Gastroesophageal sphincter (tissue), 4 donors: ENCODE measurements at regions not wholly inside any gene's neighbourhood (a gene's known extent, or its start where the extent isn't known, plus 50 kb on each side); places are given as distances from the start of the nearest gene placed in this dataset.

Experiments used
- ATAC-seq: fragments of 150-250 bp; one replicate; pipeline ENCODE4 v1.9.1; 2016; ENCODE audit warnings: mild to moderate bottlenecking, moderate library complexity
- H3K27ac ChIP-seq, 4 donors: fragments of 200-600 bp; sonication (generic) in 3 of 4; 1 replicate in 3 of 4; 2 replicates in 1 of 4; pipeline ENCODE4 v1.5.1; 2016 to 2019
- H3K27me3 ChIP-seq: fragments of 200-600 bp; sonication (generic); one replicate; pipeline ENCODE4 v1.5.1; 2019
- H3K36me3 ChIP-seq, 2 donors: fragments of 200-600 bp; sonication (generic); one replicate each; pipeline ENCODE4 v1.5.1; 2019; ENCODE audit warnings: control low read depth in 1 of 2
- H3K4me1 ChIP-seq, 3 donors: fragments of 200-600 bp; sonication (generic); 1 replicate in 2 of 3; 2 replicates in 1 of 3; pipeline ENCODE4 v1.5.1; 2016 to 2019; ENCODE audit warnings: control low read depth in 2 of 3
- H3K4me3 ChIP-seq, 2 donors: fragments of 200-600 bp; sonication (generic); one replicate each; pipeline ENCODE4 v1.5.1; 2019; ENCODE audit warnings: mild to moderate bottlenecking in 1 of 2, moderate library complexity in 1 of 2
- H3K9me3 ChIP-seq, 3 donors: fragments of 200-600 bp; sonication (generic); one replicate each; pipeline ENCODE4 v1.5.1; 2017 to 2019; ENCODE audit warnings: control low read depth in 2 of 3
- CTCF ChIP-seq, 4 experiments: fragments of 200-600 bp in 2 of 4; fragments of 450-650 bp in 2 of 4; sonication (generic) in 1 of 4; IDR thresholded peaks; one replicate each; pipeline ENCODE4 v1.5.1; 2017 to 2019; ENCODE audit warnings: antibody characterized with exemption in 4 of 4, mild to moderate bottlenecking in 2 of 4, moderate library complexity in 2 of 4
- EP300 ChIP-seq: sonication (generic); formaldehyde crosslinking; IDR thresholded peaks from one replicate; pipeline ENCODE4 v1.6.1; 2017; ENCODE audit warnings: antibody characterized with exemption, mild to moderate bottlenecking
- POLR2A ChIP-seq, 2 donors: fragments of 450-650 bp; IDR thresholded peaks; one replicate each; pipeline ENCODE4 v1.6.1; 2017; ENCODE audit warnings: antibody characterized with exemption in 2 of 2, mild to moderate bottlenecking in 2 of 2, moderate library complexity in 1 of 2
- POLR2AphosphoS5 ChIP-seq: sonication (generic); formaldehyde crosslinking; IDR thresholded peaks from one replicate; pipeline ENCODE4 v1.6.1; 2017; ENCODE audit warnings: antibody characterized with exemption
- WGBS, 2 donors: methylation state at CpG; one replicate each; pipeline ENCODE4 v1.1.5; 2018; ENCODE audit warnings: low coverage in 1 of 2; 5-methylcytosine and 5-hydroxymethylcytosine counted together

GRCh38 chr11:98107736-98108135, 913.0 kb upstream of the CNTN5 start:
- H3K4me1 ChIP-seq: no peaks in the 10 kb centered on the region
- 17 to 22% methylated on average over 2 of the region's 2 CpGs for WGBS, 2 donors
- ATAC-seq: no peak
- no peaks in the 10 kb centered on the region for H3K36me3 ChIP-seq
- H3K4me3 ChIP-seq: no peak overlapping the region
- no peaks in the 10 kb centered on the region for H3K27me3 ChIP-seq
- TF ChIP-seq POLR2A (IDR thresholded peaks at IDR 0.05): no peak
- no peak for TF ChIP-seq POLR2AphosphoS5
- no peak for TF ChIP-seq EP300
- no peak for TF ChIP-seq CTCF (IDR thresholded peaks at IDR 0.05)
- H3K27ac ChIP-seq: no peak overlapping the region
- H3K9me3 ChIP-seq: peaks cover 0 to 3% (median 0%) of the 10 kb centered on the region in 3 donors

- no peak for ATAC-seq
- TF ChIP-seq POLR2AphosphoS5: no peak
- no peak for TF ChIP-seq CTCF (IDR thresholded peaks at IDR 0.05)
- TF ChIP-seq POLR2A (IDR thresholded peaks at IDR 0.05): no peak
- TF ChIP-seq EP300: no peak
- Histone ChIP-seq H3K36me3 (no peaks in the 10 kb centered on the region), H3K9me3 (peaks cover 0 to 3% (median 0%) of the 10 kb centered on the region in 3 donors), H3K27me3 (no peaks in the 10 kb centered on the region), H3K4me1 (no peaks in the 10 kb centered on the region), H3K4me3 (no peak overlapping the region), H3K27ac (no peak overlapping the region)
- 90% methylated on average over 5 of the region's 5 CpGs for WGBS, 2 donors
These were observed 910.7 kb upstream of the CNTN5 start for GRCh38 chr11:98110030-98110429.

- Histone ChIP-seq H3K27ac (no peak overlapping the region), H3K4me1 (no peaks in the 10 kb centered on the region), H3K4me3 (no peak overlapping the region), H3K36me3 (no peaks in the 10 kb centered on the region), H3K27me3 (no peaks in the 10 kb centered on the region), H3K9me3 (peaks cover 0 to 5% (median 0%) of the 10 kb centered on the region in 3 donors)
- no peak for ATAC-seq
- 57 to 80% methylated on average over 1 of the region's 1 CpG for WGBS, 2 donors
- TF ChIP-seq CTCF (IDR thresholded peaks at IDR 0.05) (no peak), EP300 (no peak), POLR2A (IDR thresholded peaks at IDR 0.05) (no peak), POLR2AphosphoS5 (no peak)
These were observed 904.9 kb upstream of the CNTN5 start for GRCh38 chr11:98115873-98116272.

- H3K4me3 ChIP-seq: no peak overlapping the region
- TF ChIP-seq POLR2A (IDR thresholded peaks at IDR 0.05) (no peak), EP300 (no peak), POLR2AphosphoS5 (no peak), CTCF (IDR thresholded peaks at IDR 0.05) (no peak)
- H3K27ac ChIP-seq: no peak overlapping the region
- H3K36me3 ChIP-seq: no peaks in the 10 kb centered on the region
- no peaks in the 10 kb centered on the region for H3K27me3 ChIP-seq
- H3K9me3 ChIP-seq: peaks cover 0 to 5% (median 0%) of the 10 kb centered on the region in 3 donors
- no peaks in the 10 kb centered on the region for H3K4me1 ChIP-seq
- no peak for ATAC-seq
These were observed 890.6 kb upstream of the CNTN5 start for GRCh38 chr11:98130117-98130625.

GRCh38 chr11:98136357-98136756, 884.4 kb upstream of the CNTN5 start:
- TF ChIP-seq EP300: no peak
- TF ChIP-seq CTCF (IDR thresholded peaks at IDR 0.05): no peak
- TF ChIP-seq POLR2AphosphoS5: no peak
- no peak for TF ChIP-seq POLR2A (IDR thresholded peaks at IDR 0.05)
- H3K27ac ChIP-seq: no peak overlapping the region
- no peaks in the 10 kb centered on the region for H3K4me1 ChIP-seq
- H3K4me3 ChIP-seq: no peak overlapping the region
- H3K27me3 ChIP-seq: no peaks in the 10 kb centered on the region
- H3K9me3 ChIP-seq: no peaks in the 10 kb centered on the region
- 80 to 88% methylated on average over 1 of the region's 1 CpG for WGBS, 2 donors
- no peaks in the 10 kb centered on the region for H3K36me3 ChIP-seq
- ATAC-seq: no peak
